SH-SY5Y (cell line): ENCODE measurements at regions not wholly inside any gene's neighbourhood (a gene's known extent, or its start where the extent isn't known, plus 50 kb on each side); places are given as distances from the start of the nearest gene placed in this dataset.

ENCODE experiments used
- GATA2 ChIP-seq: IDR thresholded peaks from 2 replicates; pipeline ENCODE4 v1.6.1; 2011; ENCODE audit warnings: mild to moderate bottlenecking, low read depth, low read length
- GATA3 ChIP-seq: IDR thresholded peaks from 2 replicates; pipeline ENCODE4 v1.6.1; 2011; ENCODE audit warnings: low read depth, mild to moderate bottlenecking, low read length, moderate library complexity

- no peak for TF ChIP-seq GATA2
- TF ChIP-seq GATA3: no peak
These were observed 617.9 kb upstream of the GRM3 start for GRCh38 chr7:86025807-86026206.
